Nephron progenitor cell (in vitro differentiated cells): ENCODE measurements at regions not wholly inside any gene's neighbourhood (a gene's known extent, or its start where the extent isn't known, plus 50 kb on each side); places are given as distances from the start of the nearest gene placed in this dataset.

Source experiments
- DNase-seq: peaks from one replicate; pipeline ENCODE4 v3.0.0; 2021
- H3K27ac Mint-ChIP-seq: 2 replicates; pipeline ENCODE4 v1.8.0; 2021; ENCODE audit warnings: mild to moderate bottlenecking, moderate library complexity, mixed read lengths
- H3K27me3 Mint-ChIP-seq: 2 replicates; pipeline ENCODE4 v1.8.0; 2021; ENCODE audit warnings: mild to moderate bottlenecking, low read depth, mixed read lengths; ENCODE audit not compliant: poor library complexity
- H3K36me3 Mint-ChIP-seq: 2 replicates; pipeline ENCODE4 v1.8.0; 2021; ENCODE audit warnings: low read depth, mixed read lengths
- H3K4me1 Mint-ChIP-seq: 2 replicates; pipeline ENCODE4 v1.8.0; 2021; ENCODE audit warnings: mixed read lengths
- H3K4me3 Mint-ChIP-seq: 2 replicates; pipeline ENCODE4 v1.8.0; 2021; ENCODE audit warnings: mild to moderate bottlenecking, moderate library complexity, mixed read lengths
- H3K9me3 Mint-ChIP-seq: 2 replicates; pipeline ENCODE4 v1.8.0; 2021; ENCODE audit warnings: mild to moderate bottlenecking, moderate library complexity, mixed read lengths
- CTCF ChIP-seq: fragments of 200-600 bp; sonication (generic); IDR thresholded peaks from 2 replicates; pipeline ENCODE4 v1.5.0; 2021; ENCODE audit warnings: antibody characterized with exemption

- no peak overlapping the region for H3K27ac Mint-ChIP-seq
- no peak for DNase-seq
- no peaks in the 10 kb centered on the region for H3K27me3 Mint-ChIP-seq
- no peak overlapping the region for H3K4me3 Mint-ChIP-seq
- no peaks in the 10 kb centered on the region for H3K4me1 Mint-ChIP-seq
- H3K9me3 Mint-ChIP-seq, result no peaks in the 10 kb centered on the region
- TF ChIP-seq CTCF, result no peak
- H3K36me3 Mint-ChIP-seq, result no peaks in the 10 kb centered on the region
Observed at GRCh38 chr1:90452491-90452890, 264.6 kb downstream of the BARHL2 start.

GRCh38 chr1:90443354-90443753, 273.7 kb downstream of the BARHL2 start:
- Mint-ChIP-seq H3K4me3 (no peak overlapping the region), H3K4me1 (no peaks in the 10 kb centered on the region), H3K27me3 (peaks cover 2% of the 10 kb centered on the region), H3K36me3 (no peaks in the 10 kb centered on the region), H3K27ac (no peak overlapping the region), H3K9me3 (no peaks in the 10 kb centered on the region)
- DNase-seq, result no peak
- no peak for TF ChIP-seq CTCF

GRCh38 chr1:90435351-90435750, 281.8 kb downstream of the BARHL2 start:
- Mint-ChIP-seq H3K4me3 (no peak overlapping the region), H3K27ac (no peak overlapping the region), H3K27me3 (no peaks in the 10 kb centered on the region), H3K9me3 (peaks cover 8% of the 10 kb centered on the region), H3K4me1 (no peaks in the 10 kb centered on the region), H3K36me3 (no peaks in the 10 kb centered on the region)
- no peak for TF ChIP-seq CTCF
- no peak for DNase-seq

GRCh38 chr1:90434460-90434859, 282.6 kb downstream of the BARHL2 start:
- H3K27me3 Mint-ChIP-seq, result no peaks in the 10 kb centered on the region
- no peak overlapping the region for H3K27ac Mint-ChIP-seq
- no peaks in the 10 kb centered on the region for H3K36me3 Mint-ChIP-seq
- H3K9me3 Mint-ChIP-seq, result peaks cover 10% of the 10 kb centered on the region
- H3K4me1 Mint-ChIP-seq, result no peaks in the 10 kb centered on the region
- no peak for DNase-seq
- H3K4me3 Mint-ChIP-seq, result no peak overlapping the region
- peak; percentile 30 for TF ChIP-seq CTCF

- H3K27ac Mint-ChIP-seq, result no peak overlapping the region
Observed at GRCh38 chr1:90417126-90417525, 300.0 kb downstream of the BARHL2 start.

More at GRCh38 chr1:90417126-90417525, 300.0 kb downstream of the BARHL2 start:
- peaks cover 13% of the 10 kb centered on the region for H3K9me3 Mint-ChIP-seq
- no peak for TF ChIP-seq CTCF
- peaks cover 4% of the 10 kb centered on the region for H3K27me3 Mint-ChIP-seq
- H3K4me3 Mint-ChIP-seq, result no peak overlapping the region
- DNase-seq, result no peak
- H3K36me3 Mint-ChIP-seq, result peaks cover 5% of the 10 kb centered on the region
- no peaks in the 10 kb centered on the region for H3K4me1 Mint-ChIP-seq
